ENCODE measurements at regions not wholly inside any gene's neighbourhood (a gene's known extent, or its start where the extent isn't known, plus 50 kb on each side); places are given as distances from the start of the nearest gene placed in this dataset.
A peak's percentile ranks its signal among the peaks of the same experiment; 100 is the strongest.

DNA sequence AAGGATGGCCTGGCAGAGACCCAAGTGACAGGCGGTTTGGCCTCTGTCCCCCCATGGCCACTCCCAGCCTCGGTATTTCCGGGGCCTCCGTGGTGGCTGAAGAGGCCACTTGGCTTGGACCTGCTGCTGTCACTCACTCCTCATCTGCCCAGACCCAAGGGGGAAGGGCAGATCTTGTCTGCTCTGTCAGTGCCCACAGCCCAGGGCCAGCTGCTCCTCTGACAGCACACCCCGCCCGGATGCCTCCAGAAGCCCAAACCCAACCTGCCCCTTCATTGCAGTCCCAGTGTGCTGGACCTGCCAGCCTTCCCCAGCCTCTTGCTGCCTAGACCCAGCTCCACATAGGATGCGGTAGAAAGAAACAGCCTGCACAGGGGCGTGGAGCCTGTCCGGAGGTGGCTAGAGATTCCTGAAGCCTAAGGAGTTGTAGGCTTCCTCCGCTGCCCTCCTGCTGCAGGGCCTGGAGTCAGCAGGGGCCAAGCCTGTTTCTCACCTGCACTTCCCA lies 52.0 kb downstream of the MAGEF1 start:
- no peak overlapping the region for H3K27ac Mint-ChIP-seq
- H3K4me1 Mint-ChIP-seq (ENCODE audit: low read depth): peaks cover 6% of the 10 kb centered on the region
- no peak overlapping the region for H3K4me3 Mint-ChIP-seq
- DNase-seq (ENCODE audit: low spot score): no peak
- no peaks in the 10 kb centered on the region for H3K36me3 Mint-ChIP-seq (ENCODE audit: low read depth)
- no peaks in the 10 kb centered on the region for H3K9me3 Mint-ChIP-seq
- H3K27me3 Mint-ChIP-seq (ENCODE audit: low read depth): peaks cover 8% of the 10 kb centered on the region

DNA sequence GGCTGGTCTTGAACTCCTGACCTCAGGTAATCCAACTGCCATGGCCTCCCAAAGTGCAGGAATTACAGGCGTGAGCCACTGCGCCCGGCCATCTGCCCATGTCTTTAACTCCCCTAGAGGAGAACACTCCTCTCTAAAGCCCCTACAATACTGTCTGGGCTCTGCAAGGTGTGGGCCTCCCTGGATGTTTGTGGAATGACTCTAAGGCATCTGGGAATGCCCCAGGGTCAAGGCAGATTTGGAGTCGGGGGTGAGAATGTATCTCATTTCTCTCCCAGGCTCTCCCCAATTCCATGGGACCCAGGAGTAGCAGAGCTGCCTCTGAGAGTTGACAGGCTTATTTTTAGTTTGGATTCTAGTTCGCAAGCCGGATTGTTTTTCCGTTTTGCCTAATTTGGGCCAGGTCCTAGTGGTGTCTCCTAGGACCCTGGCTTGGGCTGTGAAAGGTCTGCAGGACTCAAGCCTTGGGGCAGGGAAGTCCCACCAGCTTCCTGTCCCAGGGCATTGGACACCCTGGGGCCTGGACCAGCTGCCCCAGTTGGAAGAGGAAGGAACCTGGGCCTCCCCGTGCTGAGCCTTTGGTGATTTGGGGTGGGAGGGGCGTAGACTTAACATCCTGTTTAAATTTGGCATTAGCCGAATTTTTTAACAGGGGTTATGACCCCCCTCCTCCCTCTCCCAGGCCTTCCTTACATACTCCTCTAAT lies 53.5 kb downstream of the MAGEF1 start:
- Mint-ChIP-seq H3K4me3 (no peak overlapping the region), H3K36me3 (ENCODE audit: low read depth) (no peaks in the 10 kb centered on the region), H3K9me3 (no peaks in the 10 kb centered on the region), H3K27me3 (ENCODE audit: low read depth) (peaks cover 6% of the 10 kb centered on the region), H3K27ac (no peak overlapping the region), H3K4me1 (ENCODE audit: low read depth) (peaks cover 6% of the 10 kb centered on the region)
- DNase-seq (ENCODE audit: low spot score): no peak

DNA sequence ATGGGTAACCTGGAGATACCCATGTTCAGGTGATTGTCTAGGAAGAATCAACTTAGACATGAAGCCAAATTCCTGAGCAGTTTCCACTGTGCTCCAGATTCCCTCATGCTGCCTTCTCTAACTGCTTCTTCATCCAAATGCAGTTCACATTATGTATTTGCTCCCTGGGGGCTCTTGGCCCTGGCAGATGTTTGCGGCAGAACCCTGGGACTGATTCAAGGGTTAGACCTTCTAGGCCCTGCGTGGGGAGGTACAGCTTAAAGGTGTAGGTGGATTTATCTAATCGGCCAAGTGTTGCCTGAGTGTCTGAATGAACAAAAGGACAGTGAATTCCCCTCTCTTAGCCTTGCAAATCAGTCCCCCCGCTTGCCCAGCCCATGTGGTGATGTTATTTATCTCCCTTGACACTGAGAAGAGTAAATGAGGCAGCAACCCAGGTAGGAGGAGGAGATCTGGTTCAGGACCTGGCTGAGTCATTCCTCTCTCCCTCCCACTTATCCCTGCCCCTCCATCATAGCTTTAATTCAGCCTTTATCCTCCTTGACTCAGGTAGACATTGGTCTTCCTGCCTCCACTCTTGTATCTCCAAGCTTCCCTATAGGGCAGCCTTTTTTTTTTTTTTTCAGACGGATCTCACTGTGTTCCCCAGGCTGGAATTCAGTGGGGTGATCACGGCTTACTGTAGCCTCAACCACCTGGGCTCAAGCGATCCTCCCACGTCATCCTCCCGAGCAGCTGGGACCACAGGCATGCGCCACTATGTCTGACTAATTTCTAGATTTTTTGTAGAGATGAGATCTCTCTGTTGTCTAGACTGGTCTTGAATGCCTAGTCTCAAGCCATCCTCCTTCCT lies 54.8 kb downstream of the MAGEF1 start:
- no peak overlapping the region for H3K4me3 Mint-ChIP-seq
- no peaks in the 10 kb centered on the region for H3K36me3 Mint-ChIP-seq (ENCODE audit: low read depth)
- H3K4me1 Mint-ChIP-seq (ENCODE audit: low read depth): peaks cover 6% of the 10 kb centered on the region
- peak; percentile 59 for DNase-seq (ENCODE audit: low spot score)
- H3K9me3 Mint-ChIP-seq: no peaks in the 10 kb centered on the region
- H3K27me3 Mint-ChIP-seq (ENCODE audit: low read depth): peaks cover 4% of the 10 kb centered on the region
- no peak overlapping the region for H3K27ac Mint-ChIP-seq

DNA sequence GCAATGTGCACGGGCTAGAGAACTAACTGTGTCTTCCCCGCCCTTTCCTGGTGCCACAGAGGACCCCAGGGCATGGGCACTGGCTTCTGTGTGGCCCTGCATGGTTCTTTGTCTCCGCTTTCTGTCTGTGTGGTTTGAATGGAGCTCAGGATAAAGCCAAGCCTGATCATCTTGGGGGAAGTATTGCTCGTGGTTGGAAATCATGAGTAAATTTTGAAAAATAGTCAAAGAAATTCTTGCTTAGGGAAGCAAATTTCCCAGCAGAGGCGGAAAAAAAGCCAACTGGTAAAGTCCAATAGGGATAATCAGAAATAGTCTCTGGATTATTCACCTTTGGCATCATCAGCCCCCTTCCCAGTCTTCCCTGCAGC lies 55.4 kb downstream of the MAGEF1 start:
- H3K27me3 Mint-ChIP-seq (ENCODE audit: low read depth): peaks cover 4% of the 10 kb centered on the region
- H3K4me3 Mint-ChIP-seq: no peak overlapping the region
- H3K36me3 Mint-ChIP-seq (ENCODE audit: low read depth): no peaks in the 10 kb centered on the region
- H3K4me1 Mint-ChIP-seq (ENCODE audit: low read depth): peaks cover 8% of the 10 kb centered on the region
- DNase-seq (ENCODE audit: low spot score): no peak
- H3K9me3 Mint-ChIP-seq: no peaks in the 10 kb centered on the region
- no peak overlapping the region for H3K27ac Mint-ChIP-seq

DNA sequence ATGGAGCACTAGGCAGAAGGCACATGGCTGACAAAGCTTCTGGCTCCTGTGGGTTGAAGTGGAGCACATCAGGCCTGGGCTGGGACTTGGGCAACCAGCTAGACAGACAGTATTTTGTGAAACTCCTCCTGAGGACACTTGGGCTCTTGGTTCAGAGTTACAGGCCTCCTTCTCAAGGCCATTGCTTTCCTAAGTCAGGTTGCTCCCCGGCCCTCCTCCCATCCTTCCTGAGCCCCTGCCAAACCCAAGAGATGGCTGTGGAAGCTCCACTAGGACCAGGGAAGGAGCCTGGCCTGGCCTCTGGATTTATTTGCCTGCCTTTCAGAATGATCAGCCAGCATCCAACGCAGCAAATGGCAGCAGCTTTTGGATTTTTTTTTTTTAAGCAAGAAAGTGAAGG lies 56.3 kb downstream of the MAGEF1 start:
- no peaks in the 10 kb centered on the region for H3K9me3 Mint-ChIP-seq
- no peaks in the 10 kb centered on the region for H3K36me3 Mint-ChIP-seq (ENCODE audit: low read depth)
- H3K4me1 Mint-ChIP-seq (ENCODE audit: low read depth): peaks cover 8% of the 10 kb centered on the region
- no peak overlapping the region for H3K27ac Mint-ChIP-seq
- DNase-seq (ENCODE audit: low spot score): no peak
- no peak overlapping the region for H3K4me3 Mint-ChIP-seq
- H3K27me3 Mint-ChIP-seq (ENCODE audit: low read depth): peaks cover 4% of the 10 kb centered on the region

DNA sequence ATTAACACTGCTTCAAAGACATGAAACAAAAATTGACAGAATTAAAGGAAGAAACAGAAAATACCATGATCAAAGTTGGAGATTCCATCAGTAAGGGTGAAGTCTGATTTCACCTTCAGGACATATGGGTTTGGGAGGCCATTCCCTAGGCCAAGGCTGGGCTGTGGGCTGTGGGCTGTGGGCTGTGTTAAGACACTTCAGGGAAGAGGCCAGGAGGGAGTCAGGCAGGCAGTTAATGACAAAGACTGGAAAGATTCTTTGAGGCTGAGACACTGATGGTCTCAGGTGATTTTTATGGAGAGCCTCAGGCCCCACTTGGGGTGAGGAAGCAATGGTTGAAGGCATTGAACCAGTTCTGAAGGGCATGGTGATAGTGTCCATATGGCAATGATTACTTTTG lies 57.5 kb downstream of the MAGEF1 start:
- no peaks in the 10 kb centered on the region for H3K9me3 Mint-ChIP-seq
- H3K27ac Mint-ChIP-seq: no peak overlapping the region
- H3K27me3 Mint-ChIP-seq (ENCODE audit: low read depth): peaks cover 9% of the 10 kb centered on the region
- H3K36me3 Mint-ChIP-seq (ENCODE audit: low read depth): no peaks in the 10 kb centered on the region
- DNase-seq (ENCODE audit: low spot score): no peak
- H3K4me1 Mint-ChIP-seq (ENCODE audit: low read depth): peaks cover 8% of the 10 kb centered on the region
- H3K4me3 Mint-ChIP-seq: no peak overlapping the region

DNA sequence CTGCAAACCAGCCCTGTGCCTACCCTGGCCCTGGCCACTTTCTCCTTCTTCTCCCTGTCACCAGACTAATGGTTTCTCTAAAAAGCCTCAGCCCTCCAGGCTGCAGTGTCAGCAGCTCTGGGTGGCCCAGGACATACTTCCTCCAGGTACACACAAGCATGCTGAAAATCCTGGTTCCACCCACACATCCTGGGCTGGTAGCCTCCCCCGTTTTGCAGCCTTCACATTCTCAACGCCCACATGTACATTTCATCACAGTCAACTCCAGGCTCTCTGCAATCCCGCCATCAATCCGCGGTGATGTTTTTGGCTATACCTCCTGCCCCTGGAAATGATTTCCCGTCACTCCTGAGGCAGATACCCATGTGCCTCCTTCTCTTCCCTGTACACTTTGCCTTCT lies 59.4 kb downstream of the MAGEF1 start:
- Mint-ChIP-seq H3K4me1 (ENCODE audit: low read depth) (peaks cover 6% of the 10 kb centered on the region), H3K4me3 (no peak overlapping the region), H3K9me3 (no peaks in the 10 kb centered on the region), H3K27ac (no peak overlapping the region), H3K27me3 (ENCODE audit: low read depth) (peaks cover 9% of the 10 kb centered on the region), H3K36me3 (ENCODE audit: low read depth) (no peaks in the 10 kb centered on the region)
- no peak for DNase-seq (ENCODE audit: low spot score)

DNA sequence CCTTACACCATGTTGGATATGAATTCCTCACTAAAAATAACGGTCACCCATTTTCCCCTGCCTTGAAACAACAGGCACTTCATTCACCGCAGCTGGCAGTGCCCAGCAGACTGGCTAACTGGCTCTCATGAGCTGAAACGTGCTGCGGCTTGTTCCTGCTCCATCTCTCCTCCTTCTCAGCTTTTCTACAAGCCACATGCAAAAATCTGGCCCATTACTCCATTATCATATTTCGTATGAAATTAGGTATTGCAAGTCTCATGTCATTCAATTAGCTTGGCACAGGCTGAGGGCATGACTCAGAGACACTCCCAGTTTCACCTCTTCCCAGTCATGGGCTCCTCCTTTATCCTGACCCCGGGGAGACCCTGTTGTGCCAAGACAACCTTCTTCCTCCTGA lies 60.0 kb downstream of the MAGEF1 start:
- no peaks in the 10 kb centered on the region for H3K36me3 Mint-ChIP-seq (ENCODE audit: low read depth)
- H3K9me3 Mint-ChIP-seq: no peaks in the 10 kb centered on the region
- H3K27ac Mint-ChIP-seq: no peak overlapping the region
- no peak for DNase-seq (ENCODE audit: low spot score)
- H3K4me1 Mint-ChIP-seq (ENCODE audit: low read depth): peaks cover 2% of the 10 kb centered on the region
- H3K27me3 Mint-ChIP-seq (ENCODE audit: low read depth): peaks cover 9% of the 10 kb centered on the region
- no peak overlapping the region for H3K4me3 Mint-ChIP-seq

DNA sequence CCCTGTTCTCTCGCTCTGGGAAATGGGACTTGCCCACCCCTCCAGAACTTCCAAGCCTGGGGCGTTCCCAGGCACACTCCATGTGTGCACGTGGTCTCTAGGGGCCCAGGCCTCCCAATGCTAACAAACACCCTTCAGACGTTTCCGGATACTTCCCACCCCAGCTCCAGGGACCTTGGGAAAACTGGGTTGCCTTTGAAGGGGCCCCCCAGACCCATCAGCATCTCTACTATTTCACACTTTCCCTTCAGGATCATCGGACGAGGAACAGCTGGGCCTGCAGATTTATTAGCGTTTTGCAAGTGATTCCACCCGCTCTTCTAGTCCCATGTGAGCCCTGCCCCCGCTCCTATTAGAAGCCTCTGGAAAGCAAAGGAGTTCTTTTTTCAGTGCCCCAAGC lies 63.2 kb downstream of the MAGEF1 start:
- DNase-seq (ENCODE audit: low spot score): no peak
- Mint-ChIP-seq H3K27me3 (ENCODE audit: low read depth) (peaks cover 5% of the 10 kb centered on the region), H3K9me3 (no peaks in the 10 kb centered on the region), H3K4me1 (ENCODE audit: low read depth) (peaks cover 2% of the 10 kb centered on the region), H3K27ac (no peak overlapping the region), H3K4me3 (no peak overlapping the region), H3K36me3 (ENCODE audit: low read depth) (no peaks in the 10 kb centered on the region)

- no peak for DNase-seq (ENCODE audit: low spot score)
- Mint-ChIP-seq H3K4me1 (ENCODE audit: low read depth) (peaks cover 2% of the 10 kb centered on the region), H3K36me3 (ENCODE audit: low read depth) (no peaks in the 10 kb centered on the region), H3K4me3 (no peak overlapping the region), H3K9me3 (no peaks in the 10 kb centered on the region), H3K27ac (no peak overlapping the region), H3K27me3 (ENCODE audit: low read depth) (peaks cover 5% of the 10 kb centered on the region)
Observed at GRCh38 chr3:184647405-184647936, 64.4 kb downstream of the MAGEF1 start.

DNA sequence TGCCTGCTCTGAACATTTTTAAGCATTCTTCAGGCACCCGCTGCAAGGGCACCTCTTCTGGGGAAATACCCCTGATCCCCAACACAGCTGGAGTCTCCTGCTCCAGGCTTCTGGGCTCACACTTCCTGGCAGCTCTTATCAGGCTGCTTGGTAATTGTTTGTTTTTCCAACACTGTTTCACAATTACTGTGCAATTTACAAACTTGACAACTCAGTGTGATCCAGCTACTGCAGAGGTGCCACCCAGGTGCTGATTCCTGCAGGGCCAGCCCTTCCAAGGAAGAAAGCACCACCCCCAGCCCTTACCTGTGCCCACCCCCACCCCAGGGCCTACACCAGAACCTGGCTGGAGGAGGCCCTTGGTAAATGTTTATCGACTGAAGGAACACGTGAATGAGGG lies 66.5 kb downstream of the MAGEF1 start:
- Mint-ChIP-seq H3K27me3 (ENCODE audit: low read depth) (peaks cover 3% of the 10 kb centered on the region), H3K9me3 (no peaks in the 10 kb centered on the region), H3K36me3 (ENCODE audit: low read depth) (no peaks in the 10 kb centered on the region), H3K4me3 (no peak overlapping the region), H3K27ac (no peak overlapping the region), H3K4me1 (ENCODE audit: low read depth) (peaks cover 5% of the 10 kb centered on the region)
- DNase-seq (ENCODE audit: low spot score): no peak

- no peak for DNase-seq (ENCODE audit: low spot score)
- Mint-ChIP-seq H3K27ac (peak overlapping the region; percentile 4), H3K9me3 (no peaks in the 10 kb centered on the region), H3K36me3 (ENCODE audit: low read depth) (no peaks in the 10 kb centered on the region), H3K4me3 (no peak overlapping the region), H3K27me3 (ENCODE audit: low read depth) (no peaks in the 10 kb centered on the region), H3K4me1 (ENCODE audit: low read depth) (peaks cover 5% of the 10 kb centered on the region)
Observed at GRCh38 chr3:184643442-184643841, 68.4 kb downstream of the MAGEF1 start.

- H3K4me1 Mint-ChIP-seq (ENCODE audit: low read depth): peaks cover 5% of the 10 kb centered on the region
- no peak for DNase-seq (ENCODE audit: low spot score)
- H3K36me3 Mint-ChIP-seq (ENCODE audit: low read depth): no peaks in the 10 kb centered on the region
- no peaks in the 10 kb centered on the region for H3K9me3 Mint-ChIP-seq
- no peaks in the 10 kb centered on the region for H3K27me3 Mint-ChIP-seq (ENCODE audit: low read depth)
- H3K27ac Mint-ChIP-seq: no peak overlapping the region
- H3K4me3 Mint-ChIP-seq: no peak overlapping the region
Observed at GRCh38 chr3:184642631-184643285, 69.1 kb downstream of the MAGEF1 start.

- no peak for DNase-seq (ENCODE audit: low spot score)
- no peak overlapping the region for H3K27ac Mint-ChIP-seq
- no peaks in the 10 kb centered on the region for H3K36me3 Mint-ChIP-seq (ENCODE audit: low read depth)
- H3K4me3 Mint-ChIP-seq: no peak overlapping the region
- H3K27me3 Mint-ChIP-seq (ENCODE audit: low read depth): no peaks in the 10 kb centered on the region
- peaks cover 5% of the 10 kb centered on the region for H3K4me1 Mint-ChIP-seq (ENCODE audit: low read depth)
- no peaks in the 10 kb centered on the region for H3K9me3 Mint-ChIP-seq
Observed at GRCh38 chr3:184641430-184641829, 70.4 kb downstream of the MAGEF1 start.
